BJ (cell line): ENCODE measurements at regions not wholly inside any gene's neighbourhood (a gene's known extent, or its start where the extent isn't known, plus 50 kb on each side); places are given as distances from the start of the nearest gene placed in this dataset.

Experiments used
- CTCF ChIA-PET: fragments of 350-600 bp; formaldehyde crosslinking; extraction: SDS; loops from one replicate; lab custom pipeline; 2021; ENCODE audit warnings: antibody characterized with exemption, inconsistent platforms; lab: Yijun Ruan, JAX
- POLR2A ChIA-PET: fragments of 300-600 bp; sonication (Branson Sonifier 250); formaldehyde crosslinking; extraction: SDS; loops from one replicate; lab custom pipeline; 2021; ENCODE audit warnings: antibody characterized with exemption; lab: Charles Lee
- DNase-seq: peaks from one replicate; pipeline ENCODE4 v3.0.0-alpha.2; 2011; ENCODE audit warnings: low read depth
- H3K27me3 ChIP-seq: 2 replicates; pipeline ENCODE4 v1.6.0; 2011; ENCODE audit warnings: low read length; ENCODE audit not compliant: control insufficient read depth, insufficient read depth
- H3K36me3 ChIP-seq: 2 replicates; pipeline ENCODE4 v1.5.1; 2011; ENCODE audit warnings: low read length; ENCODE audit not compliant: control insufficient read depth, insufficient read depth
- H3K4me3 ChIP-seq: 2 replicates; pipeline ENCODE4 v1.5.1; 2011; ENCODE audit warnings: low read depth, mild to moderate bottlenecking, control low read depth, low read length
- TF ChIP-seq, protein P1 (sequence below): IDR thresholded peaks from 2 replicates; pipeline ENCODE4 v1.5.1; 2011; ENCODE audit warnings: low read depth, mild to moderate bottlenecking, control low read depth, inconsistent platforms, low read length, moderate library complexity; ENCODE audit not compliant: insufficient read depth

GRCh38 chr6:130314271-130314670 lies 51.5 kb upstream of the TMEM200A start:
- TF ChIP-seq, protein P1, sequence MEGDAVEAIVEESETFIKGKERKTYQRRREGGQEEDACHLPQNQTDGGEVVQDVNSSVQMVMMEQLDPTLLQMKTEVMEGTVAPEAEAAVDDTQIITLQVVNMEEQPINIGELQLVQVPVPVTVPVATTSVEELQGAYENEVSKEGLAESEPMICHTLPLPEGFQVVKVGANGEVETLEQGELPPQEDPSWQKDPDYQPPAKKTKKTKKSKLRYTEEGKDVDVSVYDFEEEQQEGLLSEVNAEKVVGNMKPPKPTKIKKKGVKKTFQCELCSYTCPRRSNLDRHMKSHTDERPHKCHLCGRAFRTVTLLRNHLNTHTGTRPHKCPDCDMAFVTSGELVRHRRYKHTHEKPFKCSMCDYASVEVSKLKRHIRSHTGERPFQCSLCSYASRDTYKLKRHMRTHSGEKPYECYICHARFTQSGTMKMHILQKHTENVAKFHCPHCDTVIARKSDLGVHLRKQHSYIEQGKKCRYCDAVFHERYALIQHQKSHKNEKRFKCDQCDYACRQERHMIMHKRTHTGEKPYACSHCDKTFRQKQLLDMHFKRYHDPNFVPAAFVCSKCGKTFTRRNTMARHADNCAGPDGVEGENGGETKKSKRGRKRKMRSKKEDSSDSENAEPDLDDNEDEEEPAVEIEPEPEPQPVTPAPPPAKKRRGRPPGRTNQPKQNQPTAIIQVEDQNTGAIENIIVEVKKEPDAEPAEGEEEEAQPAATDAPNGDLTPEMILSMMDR = no peak
- Histone ChIP-seq H3K27me3 (no peaks in the 10 kb centered on the region), H3K36me3 (no peaks in the 10 kb centered on the region), H3K4me3 (no peak overlapping the region)
- CTCF ChIA-PET = interaction anchor here (0.8 to 3.0 kb wide), 3 partner anchors 8 to 384 kb away, joined by 3 to 14 read pairs (median 13); no protein-coding TSS in a partner anchor
- POLR2A ChIA-PET = no interaction called here
- DNase-seq = no peak

DNA sequence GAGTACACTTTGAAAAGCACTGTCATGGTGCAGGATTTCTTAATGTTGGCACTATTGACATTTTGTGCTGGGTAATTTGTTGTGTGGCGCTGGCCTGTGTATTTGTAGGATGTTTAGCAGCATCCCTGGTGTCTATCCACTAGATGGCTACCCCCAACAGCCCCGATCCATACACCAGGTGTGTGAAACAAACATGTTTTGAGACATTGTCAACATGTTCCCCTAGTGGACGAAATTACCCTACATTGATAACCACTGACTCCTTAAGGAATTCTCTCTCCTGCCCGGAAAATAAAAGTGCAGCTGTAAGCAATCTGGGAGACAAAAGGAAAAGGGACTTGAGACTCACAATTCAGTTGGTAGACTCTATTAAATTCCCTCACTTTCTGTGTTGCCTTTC lies 52.6 kb upstream of the TMEM200A start:
- ChIA-PET CTCF (interaction anchor here (0.5 to 3.0 kb wide), 4 partner anchors 9 to 869 kb away, joined by 3 to 14 read pairs (median 8); no protein-coding TSS in a partner anchor), POLR2A (interaction anchor here (0.7 kb wide), 1 partner anchor 11 kb away, joined by 5 read pairs; no protein-coding TSS in a partner anchor)
- H3K4me3 ChIP-seq = no peak overlapping the region
- no peaks in the 10 kb centered on the region for H3K36me3 ChIP-seq
- DNase-seq = no peak
- TF ChIP-seq, protein P1 = no peak
- H3K27me3 ChIP-seq = no peaks in the 10 kb centered on the region

- TF ChIP-seq, protein P1 = no peak
- Histone ChIP-seq H3K36me3 (no peaks in the 10 kb centered on the region), H3K4me3 (no peak overlapping the region), H3K27me3 (no peaks in the 10 kb centered on the region)
- CTCF ChIA-PET = interaction anchor here (0.7 to 1.4 kb wide), 4 partner anchors 8 to 710 kb away, joined by 3 to 4 read pairs (median 4); no protein-coding TSS in a partner anchor
- POLR2A ChIA-PET = no interaction called here
- DNase-seq = no peak
These were observed 56.8 kb upstream of the TMEM200A start for GRCh38 chr6:130309028-130309427.

DNA sequence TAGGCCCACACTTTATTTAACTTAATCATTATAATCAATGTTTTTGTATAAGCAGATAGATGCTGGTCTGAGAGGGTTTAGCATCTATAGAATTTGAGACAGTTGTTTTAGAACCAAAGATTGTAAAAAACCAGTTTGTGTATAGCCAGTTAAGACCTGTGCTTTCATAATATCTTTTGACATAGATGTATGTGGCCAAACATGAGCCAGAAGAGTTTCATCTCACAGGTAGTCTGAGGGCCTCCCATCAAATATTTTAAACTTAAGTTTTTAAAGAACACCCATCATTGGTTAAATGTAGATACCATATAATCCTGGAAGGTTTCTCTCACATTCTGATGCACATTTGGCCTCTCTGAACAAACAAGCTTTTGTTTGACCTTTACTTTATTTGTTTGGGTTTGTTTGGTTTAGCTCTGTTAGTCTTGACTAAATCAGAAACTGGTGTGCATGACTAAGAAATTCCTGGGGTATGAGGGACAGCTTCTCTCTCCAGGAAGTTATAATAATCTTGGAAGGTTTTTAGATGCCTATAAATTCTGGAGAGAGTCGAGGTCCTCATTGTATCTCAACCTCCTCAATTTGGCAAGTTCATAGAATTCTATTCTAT lies 58.0 kb upstream of the TMEM200A start:
- ChIA-PET CTCF (interaction anchor here (0.8 to 1.7 kb wide), 6 partner anchors 9 to 564 kb away, joined by 3 to 4 read pairs (median 3); no protein-coding TSS in a partner anchor), POLR2A (interaction anchor here (0.6 to 0.7 kb wide), 2 partner anchors 38 to 49 kb away, joined by 3 read pairs; no protein-coding TSS in a partner anchor)
- Histone ChIP-seq H3K4me3 (no peak overlapping the region), H3K36me3 (no peaks in the 10 kb centered on the region), H3K27me3 (no peaks in the 10 kb centered on the region)
- peak; percentile 52 for DNase-seq
- TF ChIP-seq, protein P1 = no peak

DNA sequence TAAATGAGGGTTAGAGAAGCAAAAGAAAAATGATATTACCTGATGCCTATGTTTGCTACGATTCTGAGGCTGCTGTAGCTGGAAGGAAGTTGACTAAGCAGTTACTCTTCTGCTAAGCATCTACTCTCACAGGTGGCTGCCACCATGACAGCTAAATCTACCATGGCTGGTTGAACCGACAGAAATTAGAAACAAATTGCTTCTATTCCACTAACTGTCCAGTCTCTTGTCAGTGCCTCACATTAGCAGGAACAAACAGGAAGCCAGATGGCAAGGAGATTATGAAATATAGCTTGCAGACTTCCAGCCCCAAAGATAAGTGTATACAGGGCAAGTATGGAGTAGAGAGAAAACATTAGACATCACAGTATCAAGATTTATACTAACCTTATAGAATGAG lies 59.4 kb upstream of the TMEM200A start:
- ChIA-PET POLR2A (no interaction called here), CTCF (interaction anchor here (0.9 to 1.3 kb wide), 2 partner anchors 12 to 392 kb away, joined by 3 read pairs; no protein-coding TSS in a partner anchor)

More for the DNA sequence above, 59.4 kb upstream of the TMEM200A start:
- TF ChIP-seq, protein P1 = no peak
- no peaks in the 10 kb centered on the region for H3K36me3 ChIP-seq
- DNase-seq = no peak
- no peaks in the 10 kb centered on the region for H3K27me3 ChIP-seq
- no peak overlapping the region for H3K4me3 ChIP-seq
